Lung (tissue), 11 donors: ENCODE measurements at regions not wholly inside any gene's neighbourhood (a gene's known extent, or its start where the extent isn't known, plus 50 kb on each side); places are given as distances from the start of the nearest gene placed in this dataset.

ENCODE experiments used
- ATAC-seq: fragments of 200-7000 bp; cut with Tn5 transposase; one replicate; pipeline ENCODE4 v1.9.1; 2020; ENCODE audit warnings: moderate number of reproducible peaks; ENCODE audit not compliant: insufficient read depth, low FRiP score
- DNase-seq, 3 donors: peaks; one replicate each; pipeline ENCODE4 v3.0.0-alpha.2; 2013 to 2017
- H3K27ac ChIP-seq, 2 donors: one replicate each; pipeline ENCODE4 v1.5.1; 2013; ENCODE audit warnings: mild to moderate bottlenecking in 2 of 2, moderate library complexity in 2 of 2, control low read depth in 1 of 2, inconsistent platforms in 1 of 2, low read depth in 1 of 2, low read length in 1 of 2
- H3K27me3 ChIP-seq, 3 donors: one replicate each; pipeline ENCODE4 v1.5.1; 2013; ENCODE audit warnings: low read length in 2 of 3; ENCODE audit not compliant: control insufficient read depth in 3 of 3, insufficient read depth in 3 of 3
- H3K36me3 ChIP-seq, 4 donors: one replicate each; pipeline ENCODE4 v1.5.1; 2013; ENCODE audit warnings: low read length in 4 of 4, mild to moderate bottlenecking in 1 of 4, moderate library complexity in 1 of 4; ENCODE audit not compliant: control insufficient read depth in 4 of 4, insufficient read depth in 4 of 4
- H3K4me1 ChIP-seq, 5 donors: one replicate each; pipeline ENCODE4 v1.5.1; 2013; ENCODE audit warnings: low read length in 5 of 5, mild to moderate bottlenecking in 2 of 5, moderate library complexity in 1 of 5; ENCODE audit not compliant: control insufficient read depth in 5 of 5, insufficient read depth in 5 of 5
- H3K4me3 ChIP-seq: one replicate; pipeline ENCODE4 v1.5.1; 2013; ENCODE audit warnings: mild to moderate bottlenecking, control low read depth, moderate library complexity
- H3K9ac ChIP-seq, 2 donors: one replicate each; pipeline ENCODE4 v1.5.1; 2013; ENCODE audit warnings: low read length in 2 of 2, control low read depth in 1 of 2; ENCODE audit not compliant: insufficient read depth in 1 of 2
- H3K9me3 ChIP-seq, 4 donors: one replicate each; pipeline ENCODE4 v1.5.1; 2013; ENCODE audit warnings: low read length in 3 of 4, mild to moderate bottlenecking in 1 of 4, moderate library complexity in 1 of 4; ENCODE audit not compliant: control insufficient read depth in 4 of 4, insufficient read depth in 3 of 4
- CTCF ChIP-seq: IDR thresholded peaks from 2 replicates; pipeline ENCODE4 v1.5.1; 2012; ENCODE audit warnings: mild to moderate bottlenecking; ENCODE audit errors: control extremely low read depth, extremely low read depth
- WGBS, 2 donors: extraction: QIAGEN DNeasy Blood & Tissue Kit; methylation state at CpG; one replicate each; pipeline ENCODE4 v1.1.7; 2013; 5-methylcytosine and 5-hydroxymethylcytosine counted together
- donor health status: control.
- donor health status: control.
- donor health status: Bipolar disorder and iron deficiency.
- donor health status: healthy.
- donor health status: DM: yes; HTN: yes; CAD: no.

- 94 to 99% methylated on average over 4 of the region's 4 CpGs for WGBS, 2 donors
- no peaks in the 10 kb centered on the region for H3K4me1 ChIP-seq
- no peak for ATAC-seq
- no peak for TF ChIP-seq CTCF
- H3K36me3 ChIP-seq, result no peaks in the 10 kb centered on the region
- no peak overlapping the region for H3K9ac ChIP-seq
- H3K9me3 ChIP-seq, result no peaks in the 10 kb centered on the region
- H3K27ac ChIP-seq, result no peak overlapping the region
- no peaks in the 10 kb centered on the region for H3K27me3 ChIP-seq
- DNase-seq, result no peak
- H3K4me3 ChIP-seq, result no peak overlapping the region
These were observed 50.6 kb upstream of the JAZF1 start for GRCh38 chr7:28231176-28231575.

DNA sequence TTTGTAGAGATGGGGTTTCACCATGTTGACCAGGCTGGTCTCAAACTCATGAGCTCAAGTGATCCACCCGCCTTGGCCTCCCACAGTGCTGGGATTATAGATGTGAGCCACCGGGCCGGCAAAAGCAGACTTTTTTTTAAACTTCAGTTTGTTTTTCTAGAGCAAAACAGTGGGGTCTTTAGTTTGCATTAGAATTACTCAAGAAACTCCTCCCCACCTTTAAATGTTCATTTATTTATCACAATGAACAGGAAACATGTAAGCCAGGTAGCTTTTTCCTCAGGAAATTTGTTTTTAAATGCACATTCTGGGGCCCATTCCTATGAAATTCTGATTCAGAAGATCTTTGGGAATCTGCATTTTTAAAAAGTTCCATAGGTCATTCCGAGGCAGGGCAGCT, 56.0 kb upstream of the JAZF1 start:
- Histone ChIP-seq H3K9ac (no peak overlapping the region), H3K36me3 (no peaks in the 10 kb centered on the region), H3K9me3 (no peaks in the 10 kb centered on the region), H3K4me1 (peaks cover 0 to 4% (median 0%) of the 10 kb centered on the region in 5 donors), H3K27me3 (no peaks in the 10 kb centered on the region), H3K27ac (no peak overlapping the region), H3K4me3 (no peak overlapping the region)
- ATAC-seq (no peak), DNase-seq (no peak)
- no peak for TF ChIP-seq CTCF
- 91% methylated on average over 4 of the region's 4 CpGs for WGBS, 2 donors

DNA sequence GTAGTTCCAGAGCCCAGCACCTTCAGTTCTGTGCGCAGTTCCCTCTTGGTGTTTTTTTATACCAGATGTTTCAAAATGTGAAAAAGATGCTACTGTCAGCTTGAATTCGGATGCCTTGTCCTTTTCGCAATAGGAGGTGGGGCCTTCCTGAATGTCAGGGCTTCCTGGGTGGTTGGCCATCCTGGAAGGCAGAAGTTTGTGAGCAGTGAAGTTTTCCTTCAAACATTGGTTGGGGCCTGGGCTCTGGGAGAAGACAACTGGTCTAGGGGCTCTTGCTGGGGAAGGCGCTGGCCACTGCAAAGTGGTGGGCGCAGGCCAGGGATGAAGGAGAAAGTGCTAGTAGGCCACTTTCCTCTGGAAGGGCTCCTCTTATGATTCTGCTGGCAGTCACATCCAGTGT, 56.8 kb upstream of the JAZF1 start:
- no peak overlapping the region for H3K27ac ChIP-seq
- peaks cover 0 to 4% (median 0%) of the 10 kb centered on the region in 5 donors for H3K4me1 ChIP-seq
- H3K36me3 ChIP-seq, result no peaks in the 10 kb centered on the region
- H3K9ac ChIP-seq, result no peak overlapping the region
- no peak for DNase-seq
- no peaks in the 10 kb centered on the region for H3K9me3 ChIP-seq
- WGBS, 2 donors, result 63 to 80% methylated on average over 5 of the region's 5 CpGs
- H3K4me3 ChIP-seq, result no peak overlapping the region
- TF ChIP-seq CTCF, result no peak
- H3K27me3 ChIP-seq, result no peaks in the 10 kb centered on the region
- ATAC-seq, result no peak

GRCh38 chr7:28239823-28240204, 59.2 kb upstream of the JAZF1 start:
- ATAC-seq (no peak), DNase-seq (no peak)
- 22 to 45% methylated on average over 9 of the region's 9 CpGs for WGBS, 2 donors
- no peak for TF ChIP-seq CTCF
- peaks cover 0 to 4% (median 0%) of the 10 kb centered on the region in 5 donors for H3K4me1 ChIP-seq
- H3K4me3 ChIP-seq, result no peak overlapping the region
- no peaks in the 10 kb centered on the region for H3K36me3 ChIP-seq
- no peaks in the 10 kb centered on the region for H3K9me3 ChIP-seq
- no peaks in the 10 kb centered on the region for H3K27me3 ChIP-seq
- no peak overlapping the region for H3K27ac ChIP-seq
- no peak overlapping the region for H3K9ac ChIP-seq
